GM23338 (cell line): ENCODE measurements at regions not wholly inside any gene's neighbourhood (a gene's known extent, or its start where the extent isn't known, plus 50 kb on each side); places are given as distances from the start of the nearest gene placed in this dataset.

Experiments
- ATAC-seq: fragments of 200-7000 bp; cut with Tn5 transposase; 3 replicates; pipeline ENCODE4 v1.9.1; 2020
- DNase-seq: peaks from one replicate; pipeline ENCODE4 v3.0.0-alpha.2; 2015; ENCODE audit warnings: low spot score
- H2AFZ ChIP-seq: fragments of 200-600 bp; sonication (generic); 2 replicates; pipeline ENCODE4 v1.8.0; 2016; ENCODE audit warnings: antibody characterized with exemption, mild to moderate bottlenecking, moderate library complexity
- H3F3A ChIP-seq: fragments of 200-600 bp; sonication (generic); replicated peaks from 2 replicates; pipeline ENCODE4 v1.8.0; 2017; ENCODE audit warnings: antibody characterized with exemption, mixed run types, low read depth
- H3K27ac ChIP-seq: fragments of 200-600 bp; sonication (generic); 2 replicates; pipeline ENCODE4 v1.6.1; 2016; ENCODE audit warnings: low read depth
- H3K27me3 ChIP-seq: fragments of 200-600 bp; sonication (generic); 2 replicates; pipeline ENCODE4 v1.8.0; 2016; ENCODE audit warnings: mild to moderate bottlenecking, mixed run types, moderate library complexity; ENCODE audit not compliant: insufficient read depth
- H3K36me3 ChIP-seq: fragments of 200-600 bp; sonication (generic); 2 replicates; pipeline ENCODE4 v1.8.0; 2016; ENCODE audit warnings: mild to moderate bottlenecking; ENCODE audit not compliant: insufficient read depth
- H3K4me1 ChIP-seq: fragments of 200-600 bp; sonication (generic); 2 replicates; pipeline ENCODE4 v1.8.0; 2016; ENCODE audit warnings: mild to moderate bottlenecking, moderate library complexity; ENCODE audit not compliant: insufficient read depth
- H3K4me2 ChIP-seq: fragments of 200-600 bp; sonication (generic); 2 replicates; pipeline ENCODE4 v1.7.1; 2017; ENCODE audit warnings: mixed run types
- H3K4me3 ChIP-seq: fragments of 200-600 bp; sonication (generic); 2 replicates; pipeline ENCODE4 v1.6.1; 2016; ENCODE audit warnings: mixed run types
- H3K79me2 ChIP-seq: fragments of 200-600 bp; sonication (generic); replicated peaks from 2 replicates; pipeline ENCODE4 v1.8.0; 2017; ENCODE audit warnings: mild to moderate bottlenecking; ENCODE audit not compliant: insufficient read depth
- H3K9me2 ChIP-seq: fragments of 200-600 bp; sonication (generic); 2 replicates; pipeline ENCODE4 v1.8.0; 2017; ENCODE audit not compliant: insufficient read depth
- H4K20me1 ChIP-seq: fragments of 200-600 bp; sonication (generic); replicated peaks from 2 replicates; pipeline ENCODE4 v1.8.0; 2017; ENCODE audit warnings: mild to moderate bottlenecking; ENCODE audit not compliant: insufficient read depth
- H3K27ac Mint-ChIP-seq: 2 replicates; pipeline ENCODE4 v1.8.0; 2020; ENCODE audit warnings: inconsistent platforms, mild to moderate bottlenecking, moderate library complexity, mixed read lengths
- H3K27me3 Mint-ChIP-seq: 3 replicates; pipeline ENCODE4 v1.8.0; 2022; ENCODE audit warnings: low read depth, mild to moderate bottlenecking, moderate library complexity, mixed read lengths, inconsistent platforms; ENCODE audit not compliant: insufficient read depth, poor library complexity
- H3K36me3 Mint-ChIP-seq: 3 replicates; pipeline ENCODE4 v1.8.0; 2021; ENCODE audit warnings: low read depth, mild to moderate bottlenecking, inconsistent platforms, moderate library complexity, mixed read lengths
- H3K4me1 Mint-ChIP-seq: 3 replicates; pipeline ENCODE4 v1.8.0; 2020; ENCODE audit warnings: mild to moderate bottlenecking, inconsistent platforms, mixed read lengths
- H3K4me3 Mint-ChIP-seq: 3 replicates; pipeline ENCODE4 v1.8.0; 2021; ENCODE audit warnings: moderate library complexity, mild to moderate bottlenecking, inconsistent platforms, mixed read lengths
- H3K9me3 Mint-ChIP-seq: 3 replicates; pipeline ENCODE4 v1.8.0; 2020; ENCODE audit warnings: moderate library complexity, mild to moderate bottlenecking, inconsistent platforms, mixed read lengths
- EZH2 ChIP-seq: fragments of 200-600 bp; sonication (generic); IDR thresholded peaks from one replicate; pipeline ENCODE4 v1.8.0; 2017; ENCODE audit warnings: antibody characterized with exemption, mild to moderate bottlenecking, low read depth; ENCODE audit not compliant: unreplicated experiment
- EZH2phosphoT487 ChIP-seq: fragments of 200-600 bp; sonication (generic); IDR thresholded peaks from one replicate; pipeline ENCODE4 v1.8.1; 2018; ENCODE audit warnings: antibody characterized with exemption; ENCODE audit not compliant: unreplicated experiment
- JUNB ChIP-seq: IDR thresholded peaks from one replicate; pipeline ENCODE4 v1.6.1; 2016; ENCODE audit warnings: antibody characterized with exemption; ENCODE audit not compliant: unreplicated experiment
- NANOG ChIP-seq: IDR thresholded peaks from 2 replicates; pipeline ENCODE4 v1.6.1; 2016; ENCODE audit warnings: antibody characterized with exemption, borderline replicate concordance
- POLR2AphosphoS5 ChIP-seq: IDR thresholded peaks from 2 replicates; pipeline ENCODE4 v1.6.1; 2016; ENCODE audit warnings: antibody characterized with exemption, low read depth
- STAT1 ChIP-seq: IDR thresholded peaks from one replicate; pipeline ENCODE4 v1.6.1; 2016; ENCODE audit warnings: antibody characterized with exemption; ENCODE audit not compliant: unreplicated experiment
- ZNF114 ChIP-seq: fragments of 250-450 bp; sonication (Bioruptor Pico); IDR thresholded peaks from 2 replicates; pipeline ENCODE4 v1.5.0; 2020; ENCODE audit warnings: mild to moderate bottlenecking, moderate library complexity
- ZNF331 ChIP-seq: fragments of 250-450 bp; sonication (Bioruptor Pico); IDR thresholded peaks from 2 replicates; pipeline ENCODE4 v1.5.0; 2020; ENCODE audit warnings: low read depth, mild to moderate bottlenecking, moderate library complexity
- TF ChIP-seq, protein P1 (sequence below): IDR thresholded peaks from one replicate; pipeline ENCODE4 v1.6.1; 2018; ENCODE audit warnings: antibody characterized with exemption; ENCODE audit not compliant: unreplicated experiment
- TF ChIP-seq, protein P2 (sequence below), 2 experiments: fragments of 200-600 bp in 1 of 2; sonication (generic) in 1 of 2; conservative IDR thresholded peaks; 2 replicates each; pipeline versions ENCODE4 v1.5.1 to v1.6.1; 2016 to 2017; ENCODE audit warnings: antibody characterized with exemption in 2 of 2, low read depth in 2 of 2, mild to moderate bottlenecking in 2 of 2, moderate library complexity in 1 of 2

DNA sequence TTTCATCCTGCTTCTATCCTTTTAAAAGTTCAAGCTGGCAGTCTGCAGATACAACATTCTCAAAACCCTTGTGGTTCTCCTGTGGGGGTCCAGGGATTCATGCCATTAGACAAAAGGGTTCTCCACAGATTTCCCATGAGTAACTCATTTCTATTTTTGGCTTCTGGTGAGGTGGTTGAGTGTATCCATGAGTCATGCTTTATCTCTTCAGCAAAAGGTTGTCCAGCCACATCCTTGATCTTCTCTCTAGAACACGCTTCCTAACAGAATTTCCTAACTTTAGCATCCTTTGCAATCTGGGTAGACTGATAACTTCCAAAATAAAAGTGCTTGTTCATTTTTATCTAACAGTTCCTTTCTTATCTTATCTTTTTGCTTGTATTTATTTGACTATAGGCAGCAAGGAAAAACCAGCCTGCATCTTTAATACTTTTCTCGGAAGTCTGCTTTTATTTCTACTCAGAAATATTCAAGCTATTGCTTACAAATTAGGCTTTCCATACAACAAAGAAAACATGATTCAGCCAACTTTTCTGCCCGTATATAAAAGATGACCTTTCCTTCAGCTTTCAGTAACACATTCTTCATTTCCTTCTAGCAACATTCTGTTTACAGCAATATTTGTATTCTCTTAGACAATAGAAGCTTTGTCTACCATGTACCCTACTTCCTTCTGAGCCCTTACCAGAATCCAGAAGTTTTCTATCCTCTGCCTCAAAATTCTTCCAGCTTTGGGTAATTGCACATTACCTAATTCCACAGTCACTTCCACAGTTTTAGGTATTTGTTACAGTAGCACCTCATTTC lies 79.3 kb upstream of the IL6 start (continued):
- TF ChIP-seq, protein P1, sequence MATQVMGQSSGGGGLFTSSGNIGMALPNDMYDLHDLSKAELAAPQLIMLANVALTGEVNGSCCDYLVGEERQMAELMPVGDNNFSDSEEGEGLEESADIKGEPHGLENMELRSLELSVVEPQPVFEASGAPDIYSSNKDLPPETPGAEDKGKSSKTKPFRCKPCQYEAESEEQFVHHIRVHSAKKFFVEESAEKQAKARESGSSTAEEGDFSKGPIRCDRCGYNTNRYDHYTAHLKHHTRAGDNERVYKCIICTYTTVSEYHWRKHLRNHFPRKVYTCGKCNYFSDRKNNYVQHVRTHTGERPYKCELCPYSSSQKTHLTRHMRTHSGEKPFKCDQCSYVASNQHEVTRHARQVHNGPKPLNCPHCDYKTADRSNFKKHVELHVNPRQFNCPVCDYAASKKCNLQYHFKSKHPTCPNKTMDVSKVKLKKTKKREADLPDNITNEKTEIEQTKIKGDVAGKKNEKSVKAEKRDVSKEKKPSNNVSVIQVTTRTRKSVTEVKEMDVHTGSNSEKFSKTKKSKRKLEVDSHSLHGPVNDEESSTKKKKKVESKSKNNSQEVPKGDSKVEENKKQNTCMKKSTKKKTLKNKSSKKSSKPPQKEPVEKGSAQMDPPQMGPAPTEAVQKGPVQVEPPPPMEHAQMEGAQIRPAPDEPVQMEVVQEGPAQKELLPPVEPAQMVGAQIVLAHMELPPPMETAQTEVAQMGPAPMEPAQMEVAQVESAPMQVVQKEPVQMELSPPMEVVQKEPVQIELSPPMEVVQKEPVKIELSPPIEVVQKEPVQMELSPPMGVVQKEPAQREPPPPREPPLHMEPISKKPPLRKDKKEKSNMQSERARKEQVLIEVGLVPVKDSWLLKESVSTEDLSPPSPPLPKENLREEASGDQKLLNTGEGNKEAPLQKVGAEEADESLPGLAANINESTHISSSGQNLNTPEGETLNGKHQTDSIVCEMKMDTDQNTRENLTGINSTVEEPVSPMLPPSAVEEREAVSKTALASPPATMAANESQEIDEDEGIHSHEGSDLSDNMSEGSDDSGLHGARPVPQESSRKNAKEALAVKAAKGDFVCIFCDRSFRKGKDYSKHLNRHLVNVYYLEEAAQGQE: no peak
- no peak for TF ChIP-seq STAT1

DNA sequence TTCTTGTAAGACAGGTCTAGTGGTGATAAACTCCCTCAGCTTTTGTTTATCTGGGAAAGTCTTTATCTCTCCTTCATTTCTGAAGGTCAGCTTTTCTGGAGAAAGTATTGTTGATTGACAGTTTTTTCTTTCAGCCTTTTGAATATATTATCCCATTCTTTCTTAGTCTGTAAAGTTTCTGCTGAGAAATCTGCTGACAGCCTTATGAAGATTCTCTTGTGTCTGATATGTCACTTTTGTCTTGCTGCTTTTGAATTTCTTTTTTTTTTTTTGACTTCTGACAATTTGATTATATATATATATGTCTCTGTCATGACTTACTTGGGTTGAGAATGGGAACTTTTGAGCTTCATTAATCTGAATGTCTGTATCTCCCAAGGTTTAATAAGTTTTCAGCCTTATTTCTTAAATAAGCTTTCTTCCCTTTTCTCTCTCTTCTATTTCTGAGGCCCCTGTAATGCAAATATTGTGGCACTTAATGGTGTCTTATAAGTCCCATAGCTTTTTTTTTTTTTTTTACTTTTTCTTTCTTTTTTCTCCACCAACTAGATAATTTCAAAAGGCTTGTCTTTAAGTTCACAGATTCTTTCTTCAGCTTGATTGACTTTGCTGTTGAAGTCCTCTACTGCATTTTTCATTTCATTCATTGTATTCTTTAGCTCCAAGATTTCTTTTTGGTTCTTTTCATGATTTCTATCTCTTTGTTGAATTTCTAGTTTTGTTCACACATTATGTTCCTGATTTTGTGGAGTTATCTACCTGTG lies 81.4 kb upstream of the IL6 start:
- no peaks in the 10 kb centered on the region for H3K27me3 ChIP-seq
- H3K36me3 ChIP-seq: peaks cover 21% of the 10 kb centered on the region
- H3K27ac ChIP-seq: no peak overlapping the region
- H3K4me1 ChIP-seq: no peaks in the 10 kb centered on the region
- DNase-seq (no peak), ATAC-seq (no peak)
- H3K4me3 ChIP-seq: no peak overlapping the region
- H4K20me1 ChIP-seq: no peaks in the 10 kb centered on the region
- Mint-ChIP-seq H3K27ac (no peak overlapping the region), H3K27me3 (peaks cover 2% of the 10 kb centered on the region), H3K4me3 (no peak overlapping the region), H3K36me3 (peaks cover 44% of the 10 kb centered on the region; the same call in 2 of the 3 replicates), H3K9me3 (peaks cover 72% of the 10 kb centered on the region), H3K4me1 (no peaks in the 10 kb centered on the region)
- H3K4me2 ChIP-seq: no peak overlapping the region
- peaks cover 4% of the 10 kb centered on the region; the same call in 1 of the 2 replicates for H3K9me2 ChIP-seq
- H3F3A ChIP-seq: no peaks in the 10 kb centered on the region
- no peaks in the 10 kb centered on the region for H3K79me2 ChIP-seq
- no peak overlapping the region for H2AFZ ChIP-seq
- TF ChIP-seq, protein P2, sequence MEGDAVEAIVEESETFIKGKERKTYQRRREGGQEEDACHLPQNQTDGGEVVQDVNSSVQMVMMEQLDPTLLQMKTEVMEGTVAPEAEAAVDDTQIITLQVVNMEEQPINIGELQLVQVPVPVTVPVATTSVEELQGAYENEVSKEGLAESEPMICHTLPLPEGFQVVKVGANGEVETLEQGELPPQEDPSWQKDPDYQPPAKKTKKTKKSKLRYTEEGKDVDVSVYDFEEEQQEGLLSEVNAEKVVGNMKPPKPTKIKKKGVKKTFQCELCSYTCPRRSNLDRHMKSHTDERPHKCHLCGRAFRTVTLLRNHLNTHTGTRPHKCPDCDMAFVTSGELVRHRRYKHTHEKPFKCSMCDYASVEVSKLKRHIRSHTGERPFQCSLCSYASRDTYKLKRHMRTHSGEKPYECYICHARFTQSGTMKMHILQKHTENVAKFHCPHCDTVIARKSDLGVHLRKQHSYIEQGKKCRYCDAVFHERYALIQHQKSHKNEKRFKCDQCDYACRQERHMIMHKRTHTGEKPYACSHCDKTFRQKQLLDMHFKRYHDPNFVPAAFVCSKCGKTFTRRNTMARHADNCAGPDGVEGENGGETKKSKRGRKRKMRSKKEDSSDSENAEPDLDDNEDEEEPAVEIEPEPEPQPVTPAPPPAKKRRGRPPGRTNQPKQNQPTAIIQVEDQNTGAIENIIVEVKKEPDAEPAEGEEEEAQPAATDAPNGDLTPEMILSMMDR (conservative IDR thresholded peaks at IDR 0.05; ENCODE audit: low read depth in 2 of 2): no peak
- TF ChIP-seq ZNF114 (CRISPR knock-in tag): no peak
- TF ChIP-seq POLR2AphosphoS5: no peak
- TF ChIP-seq, protein P1: no peak
- no peak for TF ChIP-seq ZNF331
- no peak for TF ChIP-seq JUNB
- no peak for TF ChIP-seq NANOG
- no peak for TF ChIP-seq EZH2phosphoT487
- TF ChIP-seq EZH2: no peak
